M059J (cell line): ENCODE measurements at regions not wholly inside any gene's neighbourhood (a gene's known extent, or its start where the extent isn't known, plus 50 kb on each side); places are given as distances from the start of the nearest gene placed in this dataset.
"Not testable (repeated sequence)": the region's sequence is repeated elsewhere in the genome, so short reads cannot be mapped to it uniquely, and the experiment has no call there.

ENCODE experiments used
- DNase-seq: peaks from one replicate; pipeline ENCODE4 v3.0.0-alpha.2; 2012; ENCODE audit warnings: low read depth

GRCh38 chr12:46519407-46519806 is 146.8 kb upstream of the SLC38A2 start:
- no peak for DNase-seq

- no peak for DNase-seq
Observed at GRCh38 chr12:46518729-46519128, 146.2 kb upstream of the SLC38A2 start.

GRCh38 chr12:46518169-46518568 is 145.6 kb upstream of the SLC38A2 start:
- no peak for DNase-seq

- DNase-seq: no peak
Observed at GRCh38 chr12:46517579-46517962, 145.0 kb upstream of the SLC38A2 start.

- DNase-seq: no peak
Observed at GRCh38 chr12:46516933-46517578, 144.5 kb upstream of the SLC38A2 start.

- no peak for DNase-seq
Observed at GRCh38 chr12:46516238-46516932, 143.8 kb upstream of the SLC38A2 start.

GRCh38 chr12:46515829-46516228 is 143.3 kb upstream of the SLC38A2 start:
- DNase-seq: no peak

GRCh38 chr12:46514886-46515285 is 142.3 kb upstream of the SLC38A2 start:
- DNase-seq: no peak

GRCh38 chr12:46510257-46510656 is 137.7 kb upstream of the SLC38A2 start:
- DNase-seq: not testable (repeated sequence)

GRCh38 chr12:46509135-46509534 is 136.6 kb upstream of the SLC38A2 start:
- peak; percentile 74 for DNase-seq

GRCh38 chr12:46508651-46509050 is 136.1 kb upstream of the SLC38A2 start:
- no peak for DNase-seq

GRCh38 chr12:46507766-46508165 is 135.2 kb upstream of the SLC38A2 start:
- DNase-seq: peak; percentile 67

GRCh38 chr12:46506961-46507360 is 134.4 kb upstream of the SLC38A2 start:
- no peak for DNase-seq

GRCh38 chr12:46506198-46506597 is 133.6 kb upstream of the SLC38A2 start:
- DNase-seq: no peak

- DNase-seq: no peak
Observed at GRCh38 chr12:46504494-46504893, 131.9 kb upstream of the SLC38A2 start.

GRCh38 chr12:46503637-46504175 is 131.1 kb upstream of the SLC38A2 start:
- no peak for DNase-seq

GRCh38 chr12:46500673-46501072 is 128.1 kb upstream of the SLC38A2 start:
- DNase-seq: no peak

- no peak for DNase-seq
Observed at GRCh38 chr12:46499901-46500300, 127.3 kb upstream of the SLC38A2 start.

- no peak for DNase-seq
Observed at GRCh38 chr12:46499226-46499625, 126.7 kb upstream of the SLC38A2 start.

- DNase-seq: no peak
Observed at GRCh38 chr12:46497739-46498138, 125.2 kb upstream of the SLC38A2 start.

- peak; percentile 83 for DNase-seq
Observed at GRCh38 chr12:46494424-46494823, 121.9 kb upstream of the SLC38A2 start.

- no peak for DNase-seq
Observed at GRCh38 chr12:46493834-46494181, 121.2 kb upstream of the SLC38A2 start.

GRCh38 chr12:46493150-46493833 is 120.7 kb upstream of the SLC38A2 start:
- DNase-seq: no peak
